ENCODE measurements at regions not wholly inside any gene's neighbourhood (a gene's known extent, or its start where the extent isn't known, plus 50 kb on each side); places are given as distances from the start of the nearest gene placed in this dataset.

DNA sequence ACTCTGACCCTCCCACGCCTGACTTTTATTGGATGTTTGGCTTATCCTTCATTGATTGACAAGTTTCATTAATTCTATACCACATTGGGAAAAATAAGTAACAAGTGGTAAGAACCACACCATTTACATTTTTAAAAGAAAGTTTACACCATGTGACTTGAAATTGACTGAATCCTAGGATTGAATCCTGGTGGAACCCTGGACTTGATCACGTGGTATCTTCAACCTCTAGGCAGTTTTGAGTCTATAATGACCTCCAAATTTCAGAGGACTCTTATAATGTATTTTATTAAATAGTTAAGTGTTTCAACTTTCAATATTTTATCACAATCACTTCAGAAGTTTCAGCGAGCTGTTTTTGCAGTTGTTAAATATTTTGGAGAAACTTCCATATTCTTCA lies 172.0 kb downstream of the SLC6A15 start:
- DNase-seq: no peak

DNA sequence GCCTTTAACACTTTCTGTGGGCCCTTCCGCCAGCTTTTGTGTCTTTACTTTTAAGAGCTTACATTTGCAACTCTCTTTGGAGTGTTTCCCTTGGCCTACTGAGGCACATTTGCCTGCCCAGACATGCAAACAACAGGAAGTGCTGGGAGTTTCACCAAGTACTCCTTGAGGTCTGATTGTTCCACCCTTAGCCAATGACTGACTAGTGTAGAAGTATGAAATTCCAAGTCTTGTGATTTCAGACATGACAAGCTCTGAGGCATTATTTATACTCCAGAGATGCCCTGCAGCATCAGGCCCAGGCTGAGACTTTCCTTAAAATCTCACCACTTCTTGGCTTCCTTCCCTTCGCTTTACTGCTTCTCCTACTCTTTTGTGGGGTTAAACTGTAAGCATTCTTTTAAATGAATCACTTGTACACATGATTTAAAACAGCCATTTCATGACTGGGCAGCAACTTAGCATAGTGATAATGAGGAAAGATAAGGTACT lies 174.1 kb downstream of the SLC6A15 start:
- no peak for DNase-seq

DNA sequence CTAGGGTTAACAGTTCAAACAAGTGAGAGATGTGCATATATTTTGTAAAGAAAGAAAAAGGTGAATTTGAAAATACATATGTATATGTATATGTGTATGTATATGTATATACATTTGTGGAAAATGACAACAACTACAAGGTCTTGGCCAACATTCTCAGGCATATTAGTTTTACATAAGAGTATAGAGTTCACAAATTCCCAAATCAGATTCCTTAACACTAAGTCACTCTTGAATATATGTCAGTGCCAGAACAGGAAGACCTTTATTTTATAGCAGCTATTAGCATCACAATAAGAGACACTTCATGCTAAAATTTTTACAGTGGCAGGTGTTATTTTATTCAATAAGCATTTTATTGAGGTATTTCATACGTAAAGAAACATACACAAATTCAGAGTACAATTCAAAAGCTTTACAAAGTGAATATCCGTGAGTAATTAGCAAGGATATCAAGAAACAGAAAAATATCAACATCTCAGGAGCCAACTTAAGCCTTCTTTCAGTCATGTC lies 179.7 kb downstream of the SLC6A15 start:
- no peak for DNase-seq

DNA sequence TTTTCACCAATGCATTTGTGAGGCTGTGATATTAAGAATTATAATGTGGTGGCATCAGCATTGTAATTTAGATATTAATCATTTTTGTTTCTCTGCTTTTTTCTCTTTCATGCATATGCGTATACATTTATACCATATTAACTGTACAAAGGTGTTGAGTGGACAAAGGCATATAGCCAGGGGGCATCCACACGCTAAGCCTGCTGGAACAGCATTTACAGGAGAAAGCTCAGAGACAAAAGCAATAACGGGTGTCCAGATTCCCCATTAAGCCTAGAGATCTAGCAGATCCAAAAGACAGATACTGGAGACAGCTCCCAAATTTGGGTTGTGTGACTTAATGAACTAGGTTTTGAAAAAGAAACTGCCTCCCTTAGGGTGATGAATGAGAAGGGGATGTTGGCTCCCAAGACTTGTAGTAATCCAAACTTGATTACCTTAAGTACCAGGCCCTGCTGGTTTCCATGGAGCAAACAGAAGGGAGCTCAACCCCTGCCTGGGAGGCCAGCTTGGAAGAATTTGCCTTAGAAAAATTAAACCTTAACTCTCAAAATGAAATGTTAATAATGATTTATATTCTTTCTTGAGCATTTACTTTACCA lies 181.9 kb downstream of the SLC6A15 start:
- no peak for DNase-seq

DNA sequence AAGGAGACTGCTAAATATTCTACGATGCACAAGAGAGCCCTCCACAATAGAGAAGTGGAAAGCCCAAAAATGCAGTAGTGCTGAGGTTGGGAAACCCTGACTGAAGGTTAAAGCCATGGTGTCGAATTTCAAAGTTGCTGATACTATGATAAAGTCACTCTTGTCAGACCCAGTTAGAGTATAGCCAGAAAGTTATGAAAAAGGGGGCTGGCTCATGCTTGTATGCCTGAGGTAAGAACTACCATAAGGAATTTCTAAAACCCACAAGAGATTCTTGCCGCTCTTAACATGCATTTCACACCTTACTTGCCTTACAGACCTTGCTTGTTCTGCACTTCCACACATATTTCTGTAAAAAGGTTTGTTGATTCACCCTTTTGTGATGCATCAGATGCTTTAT lies 184.6 kb downstream of the SLC6A15 start:
- DNase-seq: no peak

DNA sequence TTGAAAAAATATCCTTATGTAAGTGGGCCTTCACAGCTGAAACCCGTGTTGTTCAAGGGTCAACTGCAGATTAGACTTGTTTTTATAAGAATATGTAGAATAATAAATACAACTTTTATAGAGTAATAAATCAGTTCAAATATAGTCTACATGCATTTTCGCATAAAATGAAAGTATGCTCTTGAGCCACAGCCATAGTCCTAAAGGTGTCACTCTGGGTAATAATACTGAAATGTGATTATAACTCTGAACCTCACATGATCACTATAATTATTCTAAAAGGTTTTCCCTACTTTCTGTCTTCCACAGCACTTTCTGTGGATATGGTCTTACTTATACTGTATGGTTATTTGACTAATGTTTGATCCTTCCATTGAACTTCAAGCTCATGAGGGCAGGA lies 185.8 kb downstream of the SLC6A15 start:
- DNase-seq: no peak

DNA sequence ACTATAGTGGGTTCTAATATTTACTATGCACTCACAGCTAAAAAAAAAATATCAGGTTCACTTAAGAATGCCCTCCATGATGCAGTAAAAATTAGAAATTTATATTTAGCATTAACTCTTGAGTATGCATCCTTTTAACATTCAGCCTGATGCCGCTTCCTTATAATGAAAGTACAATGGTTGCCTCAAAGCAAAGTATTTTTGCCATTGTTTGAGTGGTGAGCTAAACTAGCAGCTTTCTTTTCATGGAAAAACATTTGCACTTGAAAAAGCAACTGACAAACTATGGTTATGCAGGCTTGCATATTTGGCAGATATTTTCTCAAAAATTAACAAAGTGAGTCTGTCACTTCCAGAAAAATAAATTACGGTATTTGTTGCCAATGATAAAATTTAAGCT lies 188.6 kb downstream of the SLC6A15 start:
- DNase-seq: no peak

DNA sequence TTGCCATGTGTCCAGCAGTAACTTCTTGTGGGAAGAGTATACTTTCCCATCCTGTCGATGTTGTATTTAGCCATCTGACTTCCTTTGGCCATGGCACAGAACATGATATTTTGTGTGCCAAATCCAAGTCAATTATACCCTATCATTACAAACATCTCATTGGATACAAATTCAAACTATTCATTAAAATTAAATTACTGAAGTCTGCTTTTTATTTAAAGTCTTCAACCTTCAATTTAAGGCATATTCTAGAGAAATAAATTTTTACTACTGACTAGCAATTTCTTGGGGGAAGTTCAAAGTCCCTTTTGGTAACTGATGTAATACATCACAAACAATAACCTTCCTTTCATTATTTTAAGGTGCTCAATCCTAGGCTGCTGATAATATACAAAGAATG lies 192.6 kb downstream of the SLC6A15 start:
- no peak for DNase-seq

DNA sequence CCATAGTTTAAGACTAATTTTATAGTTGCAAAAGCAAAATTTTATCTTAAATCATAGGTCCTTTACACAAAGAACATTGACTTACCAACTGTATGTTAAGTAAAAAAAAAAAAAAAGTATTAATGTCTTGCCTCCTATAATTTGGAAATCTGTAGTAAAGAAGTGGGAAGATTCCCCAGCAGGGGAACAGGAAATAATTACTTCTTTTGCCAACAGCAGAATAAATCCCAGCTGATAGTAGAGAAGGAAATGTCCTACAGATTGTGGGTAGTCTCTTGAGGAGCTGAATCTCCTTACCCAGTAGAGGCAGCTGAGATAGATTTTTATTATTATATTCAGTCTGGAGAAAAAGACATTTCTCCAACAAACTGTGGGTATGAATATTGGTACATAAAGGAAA lies 193.7 kb downstream of the SLC6A15 start:
- DNase-seq: no peak

DNA sequence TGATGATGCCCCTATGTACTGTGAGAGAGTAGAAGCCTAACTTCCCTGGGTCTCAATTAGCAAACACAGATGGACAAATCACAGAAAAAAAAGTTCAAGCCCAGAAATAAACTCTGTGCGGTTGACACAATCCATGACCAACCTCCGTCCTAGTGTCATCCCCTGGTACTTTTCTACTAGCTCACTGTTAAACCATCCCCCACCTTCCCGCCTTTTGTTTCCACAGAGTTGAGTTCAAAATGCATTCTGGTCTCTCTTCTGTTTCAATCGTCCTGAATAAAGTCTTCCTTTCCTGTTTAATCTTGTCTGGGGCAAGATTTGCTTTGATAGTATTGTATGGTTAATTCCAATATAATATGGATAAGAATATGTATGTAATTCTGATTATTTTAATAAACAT lies 199.9 kb downstream of the SLC6A15 start:
- no peak for DNase-seq

DNA sequence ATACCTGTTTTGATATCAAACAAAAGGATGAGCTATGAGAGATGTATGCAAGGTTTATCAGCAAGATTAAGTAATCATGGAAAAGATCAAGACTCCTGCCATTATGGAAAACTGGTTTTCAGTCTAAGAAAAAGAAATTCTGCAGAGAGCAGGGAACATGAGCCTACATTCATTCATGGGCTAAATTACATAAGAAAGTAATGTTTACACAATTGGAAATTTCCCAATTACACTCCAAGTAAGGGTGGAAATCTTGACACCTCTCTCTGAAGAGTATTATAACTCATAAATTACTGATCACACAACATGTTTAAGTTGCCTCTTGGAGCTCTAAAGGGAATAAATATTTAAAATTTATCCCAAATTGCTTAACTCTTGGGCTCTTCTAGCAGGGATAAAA lies 206.2 kb downstream of the SLC6A15 start:
- DNase-seq: no peak

DNA sequence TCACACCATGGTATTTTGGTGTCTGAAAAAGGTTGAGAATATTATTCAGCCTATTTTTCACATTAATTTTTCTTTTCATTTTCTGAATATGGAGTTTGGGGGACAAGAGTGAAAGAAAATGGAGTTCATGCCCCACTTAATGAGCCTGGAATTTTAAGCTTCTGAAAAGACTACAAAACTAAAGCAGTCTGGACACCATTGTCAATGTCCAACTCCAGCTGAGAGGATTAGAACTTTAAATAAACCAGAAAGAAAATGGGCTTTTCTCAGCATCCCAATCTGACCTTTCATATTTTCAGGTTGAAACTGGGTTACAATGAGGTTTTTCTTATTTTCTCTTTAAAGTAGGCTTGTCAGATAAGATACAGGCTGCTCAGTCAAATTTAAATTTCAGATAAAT lies 207.7 kb downstream of the SLC6A15 start:
- no peak for DNase-seq

DNA sequence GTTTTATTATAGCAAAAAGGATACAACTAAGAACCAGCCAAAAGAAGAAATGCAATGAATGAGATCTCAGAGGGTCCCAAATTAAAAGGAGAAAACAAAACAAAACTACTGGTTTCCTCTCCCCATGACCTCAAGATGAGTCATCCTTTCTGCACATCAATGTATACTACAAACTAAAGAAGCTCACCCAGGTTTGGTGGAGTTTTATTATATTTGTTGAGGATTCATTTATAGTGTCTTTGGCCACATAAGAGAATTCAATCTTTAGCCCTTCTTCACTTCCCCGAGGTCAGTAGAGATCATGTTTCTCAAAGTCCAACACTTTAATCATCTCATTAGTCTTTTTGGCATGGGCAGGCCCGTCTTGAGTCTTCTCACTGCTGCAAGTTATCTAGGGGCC lies 210.6 kb downstream of the SLC6A15 start:
- no peak for DNase-seq

DNA sequence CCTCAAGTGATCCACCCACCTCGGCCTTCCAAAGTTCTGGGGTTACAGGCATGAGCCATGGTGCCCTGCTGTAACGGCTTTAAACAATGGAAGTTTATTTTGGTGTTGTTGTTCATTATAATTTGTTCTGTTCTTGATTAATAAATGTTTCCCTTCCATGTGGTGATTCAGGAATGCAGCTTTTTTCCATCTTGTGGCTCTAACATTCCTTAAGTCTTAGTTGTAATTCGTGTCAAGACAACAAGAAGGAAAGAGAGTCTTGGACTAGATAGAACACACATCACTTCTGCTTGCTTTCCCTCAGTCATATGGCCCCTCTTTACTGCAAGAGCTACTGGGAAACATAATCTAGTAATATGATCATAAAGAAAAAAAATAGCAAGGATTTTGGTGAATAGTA lies 211.6 kb downstream of the SLC6A15 start:
- DNase-seq: no peak

DNA sequence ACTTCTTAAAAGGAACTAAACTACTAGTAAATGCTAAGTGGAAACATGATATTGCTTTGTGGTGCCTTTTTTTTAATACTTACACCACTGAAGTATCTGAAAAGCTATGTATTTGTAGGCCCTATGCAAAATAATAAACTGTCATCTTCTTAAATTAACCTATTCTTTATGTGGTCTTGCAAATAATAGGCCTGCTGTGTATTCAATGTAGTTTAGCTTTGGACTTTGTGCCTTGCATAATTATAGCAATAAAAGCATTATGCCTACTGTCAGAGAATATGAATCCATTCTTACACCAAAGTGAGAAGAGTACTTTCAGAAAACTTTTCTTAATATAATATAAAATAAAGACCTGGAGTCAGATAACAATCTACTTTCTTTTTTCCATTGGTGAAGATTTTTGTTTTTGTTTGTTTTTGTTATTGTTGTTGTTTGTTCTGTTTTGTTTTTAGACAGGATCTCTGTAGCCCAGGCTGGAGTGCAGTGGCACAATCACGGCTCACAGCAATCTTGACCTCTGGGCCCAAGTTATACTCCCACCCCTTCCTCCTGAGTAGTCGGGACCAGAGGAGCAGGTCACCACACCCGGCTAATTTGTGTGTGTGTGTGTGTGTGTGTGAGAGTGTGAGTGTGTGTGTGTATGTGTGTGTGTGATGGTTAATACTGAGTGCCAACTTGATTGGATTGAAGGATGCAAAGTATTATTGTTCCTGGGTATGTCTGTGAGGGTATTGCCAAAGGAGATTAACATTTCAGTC lies 213.8 kb downstream of the SLC6A15 start:
- DNase-seq: no peak

DNA sequence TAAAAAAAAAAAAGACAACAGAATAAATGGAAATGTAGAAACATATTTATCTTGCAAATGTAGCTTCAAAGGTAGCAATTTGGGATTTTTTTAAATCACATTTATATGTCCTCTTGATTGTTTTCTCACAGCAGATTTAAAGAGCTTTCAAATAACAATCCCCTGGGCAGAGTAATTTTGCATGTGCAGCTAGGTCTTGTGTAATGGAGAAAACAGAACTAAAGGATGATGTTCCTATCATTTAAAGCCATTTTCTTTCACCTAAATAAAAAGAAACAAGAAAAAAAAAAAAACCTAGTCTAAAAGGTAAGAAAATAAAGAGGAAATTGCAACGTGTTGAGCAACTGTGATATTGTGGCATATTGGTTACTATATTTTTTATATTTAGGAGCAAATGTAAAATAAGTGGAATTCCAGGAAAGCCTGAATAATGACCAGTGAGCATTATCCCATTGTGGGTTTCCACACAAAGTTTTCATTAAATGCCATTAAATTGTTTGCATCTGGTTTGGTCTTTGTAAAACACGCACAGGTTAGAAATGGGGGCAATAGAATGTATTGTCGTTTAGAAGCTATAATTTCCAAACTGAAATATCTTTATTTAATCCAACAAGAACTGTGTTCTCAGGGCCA lies 215.6 kb downstream of the SLC6A15 start:
- no peak for DNase-seq

DNA sequence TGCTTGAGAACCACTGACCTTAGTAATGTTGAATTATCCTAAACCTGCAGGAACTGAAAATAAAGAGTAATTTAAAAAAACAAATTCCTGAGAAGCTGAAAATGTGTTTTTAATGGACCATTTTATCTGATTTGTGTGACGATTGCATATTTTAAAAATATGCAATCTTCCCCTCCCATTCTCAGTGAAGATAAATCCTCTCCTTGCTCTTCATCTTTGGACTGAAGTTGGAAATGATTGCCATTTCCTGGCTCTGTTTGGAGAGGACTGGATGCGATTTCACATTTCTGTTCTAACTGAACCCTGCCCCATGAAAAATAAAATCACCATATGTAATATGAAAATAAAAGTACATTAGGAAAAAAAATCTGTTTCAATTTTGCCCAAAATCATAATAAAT lies 216.3 kb downstream of the SLC6A15 start:
- no peak for DNase-seq

DNA sequence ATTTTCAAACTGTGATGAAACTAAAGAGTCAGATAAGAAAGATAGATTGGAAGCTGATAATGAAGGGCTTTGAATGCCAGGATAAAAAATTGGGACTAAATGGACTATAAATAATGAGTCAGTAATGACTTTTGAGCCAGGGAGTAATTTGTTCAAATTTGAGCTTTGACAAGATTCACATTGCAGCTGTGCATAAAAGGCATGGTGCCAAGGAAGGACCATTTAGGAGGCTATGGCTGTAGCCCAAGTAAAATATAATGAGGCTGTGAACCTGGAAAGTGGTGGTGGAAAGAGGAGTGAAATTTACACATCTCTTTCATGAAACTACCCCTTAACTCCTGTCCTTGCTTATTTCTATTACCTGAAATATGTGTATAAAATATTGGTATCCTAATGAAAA lies 218.5 kb downstream of the SLC6A15 start:
- no peak for DNase-seq

DNA sequence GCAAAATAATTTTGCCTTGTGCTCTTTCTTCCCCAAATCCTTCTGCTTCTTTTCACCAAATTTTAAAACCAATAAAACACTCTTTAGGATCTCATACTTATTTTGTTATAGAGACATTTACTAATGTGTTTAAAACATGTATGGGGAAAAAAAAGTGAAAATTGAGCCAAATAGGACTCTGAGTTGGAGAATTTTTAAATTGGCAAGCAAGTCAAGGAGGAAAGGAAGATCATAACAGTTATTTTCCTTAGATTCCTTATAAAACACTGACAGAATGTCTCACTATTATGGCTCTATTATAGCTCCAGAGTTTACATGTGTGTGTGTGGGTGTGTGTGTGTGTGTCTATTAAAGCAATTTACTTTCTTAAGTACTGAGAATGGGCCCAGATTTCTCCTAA lies 220.5 kb downstream of the SLC6A15 start:
- no peak for DNase-seq

DNA sequence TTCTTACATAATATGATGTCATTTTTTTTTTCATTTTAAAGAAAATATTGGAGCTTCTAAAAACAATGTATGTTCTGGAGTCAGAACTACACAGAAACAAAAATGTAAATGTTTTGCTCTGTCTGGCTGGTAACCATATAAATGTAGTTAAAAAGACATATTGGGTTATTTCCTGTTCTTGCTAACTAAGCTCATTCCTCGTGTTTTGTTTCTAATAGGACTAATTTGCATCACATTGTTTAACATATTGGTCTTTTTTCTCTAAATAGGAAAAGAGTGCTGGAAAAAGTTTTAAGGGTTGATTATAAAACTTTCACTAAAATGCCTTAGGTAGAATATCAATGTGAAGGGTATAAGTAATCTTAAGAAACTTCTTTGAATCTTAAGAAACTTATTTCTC lies 221.3 kb downstream of the SLC6A15 start:
- DNase-seq: no peak

DNA sequence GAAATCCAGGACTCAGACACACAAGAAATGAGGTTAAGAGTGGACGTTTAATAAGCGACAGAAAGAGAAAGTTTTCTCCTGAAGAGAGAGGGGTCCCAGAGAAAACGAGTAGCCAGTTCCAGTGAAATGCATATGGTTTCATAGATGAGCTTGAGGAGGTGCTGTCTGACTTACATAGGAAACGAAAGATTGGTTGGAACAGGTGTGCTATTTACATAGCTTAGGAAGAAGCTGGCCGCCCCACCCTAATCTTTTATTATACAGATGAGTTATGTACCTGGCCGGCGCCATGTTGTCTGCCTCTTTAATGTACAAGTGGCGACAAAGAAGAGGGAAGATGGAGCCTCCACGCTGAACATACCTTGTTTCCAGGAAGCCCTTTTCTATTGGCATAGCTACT lies 223.0 kb downstream of the SLC6A15 start:
- DNase-seq: no peak

DNA sequence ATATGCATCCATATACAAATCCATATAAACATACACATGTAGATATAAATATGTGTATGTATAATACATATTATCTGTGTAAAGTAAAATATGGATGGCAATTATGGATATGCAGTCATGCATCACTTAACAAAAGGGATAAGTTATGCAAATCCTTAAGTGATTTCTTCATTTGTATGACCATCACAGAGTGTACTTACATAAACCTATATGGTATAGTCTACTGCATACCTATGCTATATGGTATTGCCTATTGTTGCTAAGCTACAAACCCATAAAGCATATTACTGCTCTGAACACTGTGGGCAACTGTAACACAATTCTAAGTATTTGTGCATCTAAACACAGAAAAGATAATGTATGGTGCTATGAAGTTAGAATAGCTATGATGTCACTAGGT lies 227.2 kb downstream of the SLC6A15 start:
- no peak for DNase-seq

DNA sequence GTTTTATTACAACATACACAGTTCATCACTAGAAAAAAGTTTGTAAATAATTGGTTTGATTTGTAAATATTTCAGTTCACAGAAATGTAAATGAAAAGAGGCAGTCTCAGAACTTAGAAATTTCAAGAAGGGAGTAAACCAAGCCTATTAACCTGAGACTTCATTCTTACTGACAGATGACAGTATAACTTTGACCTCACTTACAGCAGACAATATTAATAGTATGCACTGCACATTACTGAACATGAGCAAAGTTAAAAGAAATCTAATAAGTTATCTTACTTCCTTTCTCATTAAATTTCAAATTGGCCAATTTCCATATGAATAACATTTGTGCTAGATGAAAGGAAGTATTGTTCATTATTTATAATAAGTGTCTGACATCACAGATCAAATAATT lies 235.8 kb downstream of the SLC6A15 start:
- DNase-seq: no peak

DNA sequence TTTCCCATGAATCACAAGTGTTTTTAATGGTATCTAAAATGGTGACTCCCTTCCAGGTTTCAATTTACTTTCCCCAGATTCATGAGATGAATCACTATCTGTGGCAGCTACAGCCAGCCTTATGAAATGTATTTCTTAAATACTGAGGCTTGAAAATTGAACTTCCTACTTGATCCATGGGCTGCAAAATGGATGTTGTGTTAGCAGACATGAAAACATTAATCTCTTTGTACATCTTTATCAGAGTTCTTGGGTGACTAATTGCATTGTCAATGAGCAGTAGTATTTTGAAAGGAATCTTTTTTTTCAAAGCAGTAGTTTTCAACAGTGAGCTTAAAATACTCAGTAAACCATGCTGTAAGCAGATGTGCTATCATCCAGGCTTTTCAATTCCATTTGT lies 250.8 kb downstream of the SLC6A15 start:
- DNase-seq: no peak
